ENCODE measurements at regions not wholly inside any gene's neighbourhood (a gene's known extent, or its start where the extent isn't known, plus 50 kb on each side); places are given as distances from the start of the nearest gene placed in this dataset.
"Not testable (repeated sequence)": the region's sequence is repeated elsewhere in the genome, so short reads cannot be mapped to it uniquely, and the experiment has no call there.

DNA sequence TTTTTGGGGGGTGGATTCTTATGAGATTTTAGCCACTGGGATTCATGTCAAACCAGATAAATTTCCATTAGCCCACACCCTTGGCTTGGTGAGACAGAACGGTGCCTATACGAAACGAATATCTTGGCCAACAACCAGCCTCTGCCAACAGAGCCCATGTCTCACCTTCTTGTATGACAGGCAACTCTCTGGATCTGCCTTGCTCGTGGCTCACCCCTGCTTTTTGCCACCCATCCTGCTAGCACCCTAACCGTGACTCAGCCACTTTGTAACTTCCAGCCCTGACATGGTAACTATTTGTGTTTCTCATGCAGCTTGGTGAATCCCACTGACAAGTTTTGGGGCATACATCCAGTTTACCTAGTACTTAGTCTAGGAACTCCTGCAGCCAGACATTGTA lies 457.0 kb downstream of the SPATA31D1 start:
- no peak for DNase-seq (ENCODE audit: low spot score)

DNA sequence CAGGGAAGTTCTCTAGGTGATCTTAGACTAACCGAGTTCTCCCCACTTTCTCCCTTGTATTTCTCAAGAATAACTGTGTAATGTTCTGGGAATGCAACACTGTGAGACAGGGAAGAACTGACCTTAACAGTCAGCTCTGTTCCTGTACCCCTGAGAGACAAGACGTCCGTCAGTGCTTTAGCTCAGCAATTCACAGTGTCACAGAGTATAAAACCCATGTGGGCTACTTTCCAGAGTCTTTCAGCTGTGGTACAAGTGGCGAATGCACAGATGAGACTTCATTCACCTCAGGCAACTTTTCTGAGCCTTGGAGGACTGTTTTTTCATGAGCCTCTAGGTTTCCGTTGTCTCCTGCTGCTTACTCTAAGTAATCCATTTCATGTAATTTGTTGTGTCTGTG lies 458.8 kb downstream of the SPATA31D1 start:
- no peak for DNase-seq (ENCODE audit: low spot score)

DNA sequence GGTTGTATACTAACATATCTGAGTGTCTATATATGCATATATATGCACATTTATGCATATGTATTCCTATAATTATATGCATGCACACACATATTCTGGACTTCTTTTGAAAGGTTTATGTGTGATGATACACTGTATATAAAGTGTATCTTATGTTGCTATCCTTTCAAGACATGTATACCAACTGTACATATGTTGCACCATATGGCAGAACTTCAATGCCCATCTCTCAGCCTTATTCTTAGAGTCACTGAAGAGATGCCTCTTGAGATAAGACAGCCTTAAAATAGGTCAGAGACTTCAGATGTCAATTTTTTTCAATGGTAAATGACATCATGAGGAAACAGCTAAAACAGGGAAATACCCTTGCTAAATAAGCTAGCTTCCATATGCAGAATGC lies 461.4 kb downstream of the SPATA31D1 start:
- DNase-seq (ENCODE audit: low spot score) = no peak

GRCh38 chr9:82454509-82455190 lies 466.1 kb downstream of the SPATA31D1 start:
- DNase-seq (ENCODE audit: low spot score) = no peak

DNA sequence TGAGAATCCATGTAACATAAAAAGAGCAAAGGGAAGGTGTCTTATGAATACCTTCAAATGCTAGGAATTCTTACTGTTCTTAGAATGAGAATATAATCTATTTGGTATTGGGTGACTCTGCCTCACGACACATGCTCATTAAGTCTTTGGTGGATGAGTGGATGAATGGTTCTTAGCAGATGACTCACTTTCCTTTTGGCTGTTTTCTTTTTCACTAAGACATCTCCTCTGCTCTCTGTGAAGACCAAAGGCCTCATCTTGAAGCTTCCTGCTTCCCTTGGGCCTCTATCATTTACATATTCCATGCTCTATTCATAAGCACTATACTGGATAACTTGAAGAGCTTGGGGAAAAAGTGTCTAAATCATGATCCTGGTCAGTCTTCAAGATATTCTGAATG lies 468.1 kb downstream of the SPATA31D1 start:
- no peak for DNase-seq (ENCODE audit: low spot score)

GRCh38 chr9:82457298-82457697 lies 468.7 kb downstream of the SPATA31D1 start:
- DNase-seq (ENCODE audit: low spot score) = no peak

GRCh38 chr9:82457891-82458290 lies 469.3 kb downstream of the SPATA31D1 start:
- DNase-seq (ENCODE audit: low spot score) = no peak

DNA sequence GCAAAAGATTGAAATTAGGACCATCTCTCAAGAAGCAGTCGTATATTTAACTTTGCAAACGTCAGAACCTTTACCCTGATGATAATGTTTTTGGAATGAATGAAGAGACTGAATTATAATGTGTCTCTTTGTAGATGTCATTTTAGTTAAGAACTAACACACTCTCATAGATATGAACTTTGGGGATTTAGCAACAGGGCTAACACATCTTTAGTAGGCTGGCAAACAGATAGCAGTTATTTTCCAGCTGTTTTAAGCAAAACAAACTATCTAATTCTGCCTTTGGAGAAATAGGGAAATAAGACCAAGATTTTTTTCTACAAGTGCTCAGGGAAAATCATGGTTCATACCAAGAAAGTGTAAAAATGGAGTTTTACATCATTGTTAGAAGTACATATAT lies 469.7 kb downstream of the SPATA31D1 start:
- DNase-seq (ENCODE audit: low spot score) = no peak

DNA sequence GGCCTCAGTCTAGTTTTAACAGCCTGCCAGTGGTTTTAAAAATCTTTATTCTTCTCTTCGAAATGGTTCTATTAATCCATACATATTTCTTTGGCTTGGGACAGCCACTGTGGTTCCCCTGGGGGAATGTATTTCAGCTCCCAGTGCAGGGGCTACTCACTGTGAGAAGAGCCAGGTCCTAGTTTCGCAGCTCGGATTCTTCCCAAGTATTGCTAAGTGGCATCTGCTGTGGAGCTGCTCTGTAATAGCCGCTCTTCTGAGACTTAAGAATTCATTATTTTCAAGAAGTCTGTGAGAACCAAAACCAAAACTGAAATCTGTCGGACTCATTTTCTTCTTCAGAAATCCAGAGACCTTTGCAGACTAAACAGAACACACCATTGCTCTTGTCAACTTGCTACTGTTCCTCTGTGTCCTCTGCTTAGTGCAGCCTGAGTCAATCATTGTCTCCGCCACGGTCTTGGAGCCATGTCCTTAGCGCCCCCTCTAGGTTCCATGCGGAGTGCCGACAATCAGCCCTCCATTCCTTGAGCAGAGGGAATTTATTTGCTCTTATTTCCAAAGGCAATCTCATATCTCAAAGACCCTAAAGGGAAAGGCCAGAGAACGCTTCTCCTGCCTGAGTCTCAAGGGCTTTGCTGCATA lies 478.2 kb downstream of the SPATA31D1 start:
- no peak for DNase-seq (ENCODE audit: low spot score)

DNA sequence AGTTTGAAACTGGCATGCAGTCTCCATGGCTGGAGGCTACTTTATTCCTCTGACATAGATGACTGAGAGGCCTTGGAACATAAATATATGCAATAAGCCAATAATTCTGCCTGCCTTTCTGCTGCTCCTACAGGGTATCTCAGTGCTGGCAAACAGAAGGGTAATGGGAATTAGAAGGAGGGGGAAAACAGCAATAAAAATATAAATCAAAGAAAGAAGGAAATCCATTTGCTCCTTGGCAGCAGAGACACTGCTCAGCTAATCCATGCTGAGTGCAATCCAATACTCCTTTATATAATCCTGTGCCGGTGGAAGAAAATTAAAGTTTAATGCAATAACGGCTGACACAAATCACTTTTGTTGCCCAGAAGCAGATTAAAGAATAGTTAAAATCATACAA lies 478.9 kb downstream of the SPATA31D1 start:
- no peak for DNase-seq (ENCODE audit: low spot score)

- no peak for DNase-seq (ENCODE audit: low spot score)
Measured at GRCh38 chr9:82474235-82474634, 485.7 kb downstream of the SPATA31D1 start.

GRCh38 chr9:82475584-82476301 lies 487.2 kb downstream of the SPATA31D1 start:
- DNase-seq (ENCODE audit: low spot score) = no peak

DNA sequence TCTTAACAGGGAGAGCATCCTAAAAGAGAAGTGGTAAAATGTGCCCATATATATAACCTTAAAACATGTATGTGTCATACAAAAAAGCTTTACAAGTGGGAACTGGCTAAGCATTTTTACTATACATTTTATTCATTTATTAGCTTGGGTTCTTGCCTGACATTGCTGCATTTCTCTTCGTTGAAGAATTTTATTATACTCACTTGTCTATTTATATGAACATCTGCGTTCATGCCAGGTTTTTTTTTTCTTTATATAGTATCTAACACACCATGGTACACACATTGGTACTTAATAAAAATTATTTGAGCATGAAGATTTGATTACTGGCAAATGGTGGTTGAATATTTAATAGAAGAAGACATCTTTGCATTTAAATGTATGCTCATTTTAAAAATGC lies 492.3 kb downstream of the SPATA31D1 start:
- no peak for DNase-seq (ENCODE audit: low spot score)

GRCh38 chr9:82487935-82488312 lies 499.4 kb downstream of the SPATA31D1 start:
- DNase-seq (ENCODE audit: low spot score) = no peak

DNA sequence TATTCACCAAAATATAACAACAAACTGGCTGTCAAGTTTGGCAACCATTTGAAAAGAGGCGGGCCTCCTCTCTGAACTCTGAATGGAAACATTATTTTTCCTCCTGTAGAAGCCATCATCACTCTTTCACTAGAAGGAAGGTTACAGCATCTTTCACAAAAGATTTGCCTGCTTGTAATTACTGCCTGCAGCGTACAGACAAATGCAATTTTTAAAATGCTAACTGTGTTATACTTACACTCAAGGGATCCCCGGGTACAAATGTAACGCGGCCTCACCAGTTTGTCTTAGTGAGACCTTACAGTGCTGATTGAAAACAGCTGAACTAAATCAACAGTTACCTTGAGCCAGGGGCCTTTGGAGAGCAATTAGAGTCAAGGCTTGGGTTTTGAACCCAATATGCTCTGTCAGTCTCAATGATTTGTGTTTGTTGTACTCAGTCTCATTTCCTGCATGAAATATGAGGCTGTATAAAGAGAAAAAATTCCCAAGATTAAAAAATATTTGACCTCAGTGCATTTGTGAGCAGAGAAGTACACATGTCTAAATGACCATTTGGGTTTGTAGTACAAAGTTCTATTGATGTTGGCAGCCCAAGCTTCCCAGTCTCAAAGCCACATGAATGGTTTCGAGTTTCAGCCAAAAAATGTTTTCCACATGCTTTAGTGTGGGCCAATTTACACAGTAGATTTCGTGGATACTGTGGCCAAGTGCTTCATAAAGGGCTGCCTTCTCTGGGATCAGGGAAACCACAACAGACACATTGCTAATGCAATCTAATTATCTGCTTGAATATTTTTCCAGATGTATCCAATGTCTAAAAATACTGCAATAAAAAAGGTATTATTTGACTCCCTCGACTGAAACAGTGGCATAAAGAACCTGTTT lies 500.0 kb downstream of the SPATA31D1 start:
- DNase-seq (ENCODE audit: low spot score) = no peak

- DNase-seq (ENCODE audit: low spot score) = no peak
Measured at GRCh38 chr9:82489201-82489821, 500.7 kb downstream of the SPATA31D1 start.

- no peak for DNase-seq (ENCODE audit: low spot score)
Measured at GRCh38 chr9:82490019-82490499, 501.5 kb downstream of the SPATA31D1 start.

- DNase-seq (ENCODE audit: low spot score) = not testable (repeated sequence)
Measured at GRCh38 chr9:82490821-82491220, 502.2 kb downstream of the SPATA31D1 start.

- no peak for DNase-seq (ENCODE audit: low spot score)
Measured at GRCh38 chr9:82491604-82492003, 503.0 kb downstream of the SPATA31D1 start.

DNA sequence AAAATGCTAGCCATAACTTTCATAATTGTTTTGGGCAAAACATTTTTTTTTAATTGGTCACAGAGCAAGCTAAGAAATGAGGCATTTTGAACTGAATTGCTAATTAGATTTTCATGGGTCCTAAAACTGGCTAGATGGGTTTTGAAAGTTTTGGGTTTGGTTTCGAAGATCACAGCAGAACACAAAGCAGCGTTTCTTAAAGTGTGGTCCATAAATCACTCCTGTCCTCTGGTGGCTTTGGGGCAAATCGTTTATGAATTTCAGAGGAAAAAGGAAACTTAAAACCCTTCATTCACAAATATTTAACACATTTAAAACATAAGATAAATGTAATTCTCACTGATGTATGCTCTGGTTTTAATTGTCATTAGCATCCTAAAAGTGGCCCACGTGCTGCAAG lies 503.7 kb downstream of the SPATA31D1 start:
- DNase-seq (ENCODE audit: low spot score) = no peak

DNA sequence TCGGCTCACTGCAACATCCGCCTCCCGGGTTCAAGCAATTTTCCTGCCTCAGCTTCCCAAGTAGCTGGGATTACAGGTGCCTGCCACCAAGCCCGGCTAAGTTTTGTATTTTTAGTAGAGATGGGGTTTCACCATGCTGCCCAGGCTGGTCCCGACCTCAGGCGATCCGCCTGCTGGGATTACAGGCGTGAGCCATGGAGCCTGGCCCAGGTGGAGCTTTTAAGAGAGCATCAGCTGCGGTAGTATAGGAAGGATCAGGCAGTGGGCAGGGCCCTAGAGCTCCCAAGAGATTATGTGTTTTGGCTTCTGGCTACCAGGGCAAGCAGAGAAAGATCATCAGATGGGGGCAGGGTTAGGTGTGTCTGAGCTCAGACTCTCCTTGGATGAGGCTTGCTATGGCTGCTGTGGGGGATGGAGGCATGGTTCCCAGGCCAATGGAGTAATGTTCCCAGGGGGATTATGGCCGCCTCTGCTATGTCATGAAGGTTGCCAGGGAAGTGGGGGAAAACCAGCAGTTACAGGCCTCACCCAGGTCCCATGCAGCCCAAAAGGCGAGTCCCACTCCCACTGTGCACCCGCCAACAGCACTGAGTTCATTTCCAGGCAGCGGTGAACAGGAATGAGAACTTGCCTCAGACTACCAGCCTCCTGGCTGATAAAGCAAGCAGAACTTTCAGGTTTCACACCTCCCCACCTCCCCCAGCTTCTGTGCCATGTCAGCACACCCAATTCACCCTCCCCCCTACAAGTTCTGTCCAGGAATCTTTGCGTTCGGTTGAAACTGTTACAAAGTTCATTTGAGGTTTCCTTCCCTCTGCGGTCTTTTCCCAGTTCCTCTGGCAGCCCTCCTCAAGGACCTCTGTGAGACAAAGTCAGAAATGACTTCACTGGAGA lies 507.6 kb downstream of the SPATA31D1 start:
- DNase-seq (ENCODE audit: low spot score) = no peak

Measured in CD4-positive, alpha-beta T cell treated with Interleukin-15 for 4 hours (primary cell).